HG03521 (cell line): ENCODE measurements at regions not wholly inside any gene's neighbourhood (a gene's known extent, or its start where the extent isn't known, plus 50 kb on each side); places are given as distances from the start of the nearest gene placed in this dataset.
"Not testable (repeated sequence)": the region's sequence is repeated elsewhere in the genome, so short reads cannot be mapped to it uniquely, and the experiment has no call there.

Experiments used
- ATAC-seq: cut with Tn5 transposase; IDR thresholded peaks from one replicate; pipeline ENCODE4 v1.9.1; 2021; ENCODE audit warnings: mild to moderate bottlenecking, moderate library complexity; ENCODE audit not compliant: unreplicated experiment

- not testable (repeated sequence) for ATAC-seq
Observed at GRCh38 chr16:21514474-21514840, 84.9 kb upstream of the METTL9 start.

- ATAC-seq = not testable (repeated sequence)
Observed at GRCh38 chr16:21516705-21517040, 82.7 kb upstream of the METTL9 start.

GRCh38 chr16:21517263-21517662 lies 82.1 kb upstream of the METTL9 start:
- not testable (repeated sequence) for ATAC-seq

- ATAC-seq = peak; percentile 6
Observed at GRCh38 chr16:21519361-21520133, 79.8 kb upstream of the METTL9 start.

- peak; percentile 60 for ATAC-seq
Observed at GRCh38 chr16:21520134-21521047, 79.0 kb upstream of the METTL9 start.

- not testable (repeated sequence) for ATAC-seq
Observed at GRCh38 chr16:21521048-21521389, 78.4 kb upstream of the METTL9 start.

GRCh38 chr16:21521390-21522143 lies 77.8 kb upstream of the METTL9 start:
- ATAC-seq = not testable (repeated sequence)

GRCh38 chr16:21522846-21523245 lies 76.5 kb upstream of the METTL9 start:
- not testable (repeated sequence) for ATAC-seq

GRCh38 chr16:21523411-21524067 lies 75.8 kb upstream of the METTL9 start:
- no peak for ATAC-seq

- ATAC-seq = no peak
Observed at GRCh38 chr16:21524068-21524751, 75.2 kb upstream of the METTL9 start.

- not testable (repeated sequence) for ATAC-seq
Observed at GRCh38 chr16:21524752-21525028, 74.7 kb upstream of the METTL9 start.

- ATAC-seq = not testable (repeated sequence)
Observed at GRCh38 chr16:21525029-21525895, 74.1 kb upstream of the METTL9 start.

GRCh38 chr16:21525956-21526922 lies 73.1 kb upstream of the METTL9 start:
- ATAC-seq = not testable (repeated sequence)

- no peak for ATAC-seq
Observed at GRCh38 chr16:21526923-21527807, 72.2 kb upstream of the METTL9 start.

- ATAC-seq = not testable (repeated sequence)
Observed at GRCh38 chr16:21529060-21529658, 70.2 kb upstream of the METTL9 start.

GRCh38 chr16:21530729-21531383 lies 68.5 kb upstream of the METTL9 start:
- not testable (repeated sequence) for ATAC-seq
